PC-3 (cell line): ENCODE measurements at regions not wholly inside any gene's neighbourhood (a gene's known extent, or its start where the extent isn't known, plus 50 kb on each side); places are given as distances from the start of the nearest gene placed in this dataset.
"Not testable (repeated sequence)": the region's sequence is repeated elsewhere in the genome, so short reads cannot be mapped to it uniquely, and the experiment has no call there.

Experiments
- ATAC-seq: fragments of 200-7000 bp; cut with Tn5 transposase; 2 replicates; pipeline ENCODE4 v1.9.1; 2020; ENCODE audit warnings: mild to moderate bottlenecking, moderate library complexity
- BruUV-seq: library from RNA; stranded (reverse); fragments of 400-500 nt; replicated peaks from 2 replicates; lab custom pipeline; 2021; lab: Mats Ljungman, UMichigan
- CTCF ChIA-PET: fragments of 300-600 bp; sonication (Branson Sonifier 250); formaldehyde crosslinking; loops from one replicate; lab custom pipeline; 2022; ENCODE audit warnings: antibody characterized with exemption; lab: Charles Lee
- POLR2A ChIA-PET: fragments of 300-600 bp; sonication (Branson Sonifier 250); formaldehyde crosslinking; loops from one replicate; lab custom pipeline; 2022; ENCODE audit warnings: antibody characterized with exemption; ENCODE audit not compliant: unreplicated experiment; lab: Charles Lee
- DNase-seq: peaks from one replicate; pipeline ENCODE4 v3.0.0-alpha.2; 2015
- H2AFZ ChIP-seq: fragments of 300-600 bp; sonication (generic); 2 replicates; pipeline ENCODE4 v1.6.0; 2016; ENCODE audit warnings: antibody characterized with exemption, low read length
- H3F3A ChIP-seq: fragments of 300-600 bp; sonication (generic); one replicate; pipeline ENCODE4 v1.6.0; 2017; ENCODE audit warnings: antibody characterized with exemption, low read length, control low read depth, mild to moderate bottlenecking; ENCODE audit not compliant: unreplicated experiment
- H3K27ac ChIP-seq: fragments of 300-600 bp; sonication (generic); 2 replicates; pipeline ENCODE4 v1.5.1; 2016; ENCODE audit warnings: mild to moderate bottlenecking, low read length
- H3K27me3 ChIP-seq: fragments of 300-600 bp; sonication (generic); 2 replicates; pipeline ENCODE4 v1.6.1; 2016; ENCODE audit warnings: low read length, mixed read lengths
- H3K36me3 ChIP-seq: fragments of 300-600 bp; sonication (generic); 2 replicates; pipeline ENCODE4 v1.6.1; 2016; ENCODE audit warnings: low read depth, mixed run types, low read length, mixed read lengths
- H3K4me1 ChIP-seq: fragments of 300-600 bp; sonication (generic); 2 replicates; pipeline ENCODE4 v1.5.1; 2016; ENCODE audit warnings: low read length; ENCODE audit not compliant: insufficient read depth
- H3K4me2 ChIP-seq: fragments of 300-600 bp; sonication (generic); 2 replicates; pipeline ENCODE4 v1.6.0; 2016; ENCODE audit warnings: low read length
- H3K4me3 ChIP-seq: fragments of 300-600 bp; sonication (generic); 2 replicates; pipeline ENCODE4 v1.5.1; 2016; ENCODE audit warnings: mild to moderate bottlenecking, low read length, mixed read lengths
- H3K79me2 ChIP-seq: fragments of 300-600 bp; sonication (generic); 2 replicates; pipeline ENCODE4 v1.6.1; 2017; ENCODE audit warnings: low read length, mixed read lengths
- H3K9ac ChIP-seq: fragments of 300-600 bp; sonication (generic); 2 replicates; pipeline ENCODE4 v1.6.0; 2016; ENCODE audit warnings: mild to moderate bottlenecking, low read length
- H3K9me2 ChIP-seq: fragments of 300-600 bp; sonication (generic); replicated peaks from 2 replicates; pipeline ENCODE4 v1.6.1; 2016; ENCODE audit warnings: mixed run types, low read length, mixed read lengths
- H3K9me3 ChIP-seq: fragments of 300-600 bp; sonication (generic); 2 replicates; pipeline ENCODE4 v1.6.1; 2016; ENCODE audit warnings: low read length, mixed read lengths
- H4K20me1 ChIP-seq: fragments of 300-600 bp; sonication (generic); 2 replicates; pipeline ENCODE4 v1.6.1; 2016; ENCODE audit warnings: low read length, mixed read lengths
- EZH2 ChIP-seq: fragments of 300-600 bp; sonication (generic); IDR thresholded peaks from one replicate; pipeline ENCODE4 v1.6.1; 2017; ENCODE audit warnings: antibody characterized with exemption, mild to moderate bottlenecking, low read length; ENCODE audit not compliant: unreplicated experiment
- EZH2phosphoT487 ChIP-seq: fragments of 300-600 bp; sonication (generic); IDR thresholded peaks from 2 replicates; pipeline ENCODE4 v1.6.1; 2018; ENCODE audit warnings: mild to moderate bottlenecking, antibody characterized with exemption, low read length, borderline replicate concordance
- intact Hi-C: fragments of 100-400 bp; cut with micrococcal nuclease; formaldehyde crosslinking; loops from 2 replicates; pipeline ENCODE4 v1.9.0; 2023
- TF ChIP-seq, protein P1 (sequence below): fragments of 300-600 bp; sonication (generic); conservative IDR thresholded peaks from 2 replicates; pipeline ENCODE4 v1.5.1; 2017; ENCODE audit warnings: antibody characterized with exemption, low read depth, mild to moderate bottlenecking, low read length

DNA sequence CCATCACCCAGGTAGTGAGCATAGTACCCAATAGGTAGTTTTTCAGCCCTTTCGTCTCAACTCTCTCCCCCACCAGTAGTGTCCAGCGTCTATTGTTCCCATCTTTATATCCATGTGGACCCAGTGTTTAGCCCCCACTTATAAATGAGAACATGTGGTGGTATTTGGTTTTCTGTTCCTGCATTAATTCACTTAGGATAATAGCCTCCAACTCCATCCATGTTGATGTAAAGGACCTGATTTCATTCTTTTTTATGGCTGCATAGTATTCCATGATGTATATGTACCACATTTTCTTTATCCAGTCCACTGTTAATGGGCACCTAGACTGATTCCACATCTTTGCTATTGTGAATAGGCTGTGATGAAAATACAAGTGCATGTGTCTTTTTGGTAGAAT, 51.3 kb downstream of the NACA2 start:
- CTCF ChIA-PET, H3K27ac ChIP-seq, POLR2A ChIA-PET, H3K4me3 ChIP-seq, H3F3A ChIP-seq, H4K20me1 ChIP-seq, H2AFZ ChIP-seq, H3K4me2 ChIP-seq, intact Hi-C loops, DNase-seq, H3K9ac ChIP-seq, ATAC-seq, H3K9me2 ChIP-seq, H3K27me3 ChIP-seq, BruUV-seq, H3K4me1 ChIP-seq, H3K79me2 ChIP-seq, H3K36me3 ChIP-seq: not testable (repeated sequence)
- peaks cover 10% of the 10 kb centered on the region for H3K9me3 ChIP-seq

DNA sequence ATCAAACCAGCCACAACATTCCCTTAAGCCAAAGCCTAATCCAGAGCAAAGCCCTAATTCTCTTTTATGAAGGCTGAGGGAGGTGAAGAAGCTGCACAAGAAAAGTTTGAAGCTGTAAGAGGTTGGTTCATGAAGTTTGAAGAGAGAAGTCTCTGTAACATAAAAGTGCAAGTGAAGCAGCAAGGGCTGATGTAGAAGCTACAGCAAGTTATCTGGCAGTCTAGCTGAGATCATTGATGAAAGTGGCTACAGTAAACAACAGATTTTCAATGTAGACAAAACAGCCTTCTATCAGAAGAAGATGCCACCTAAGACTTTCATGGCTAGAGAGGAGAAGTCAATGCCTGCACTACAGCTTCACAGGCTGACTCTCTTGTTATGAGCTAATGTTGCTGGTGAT, 52.5 kb downstream of the NACA2 start:
- no peak overlapping the region for H3K27ac ChIP-seq
- no TSS peak for BruUV-seq
- no peak overlapping the region for H2AFZ ChIP-seq
- ATAC-seq (no peak), DNase-seq (no peak)
- no peak overlapping the region for H3K4me3 ChIP-seq
- H3K4me2 ChIP-seq = no peak overlapping the region
- no peak overlapping the region for H3K9ac ChIP-seq
- H4K20me1 ChIP-seq = no peaks in the 10 kb centered on the region
- H3K9me2 ChIP-seq = no peaks in the 10 kb centered on the region
- no peaks in the 10 kb centered on the region for H3F3A ChIP-seq
- H3K27me3 ChIP-seq = no peaks in the 10 kb centered on the region
- H3K9me3 ChIP-seq = peaks cover 10% of the 10 kb centered on the region
- H3K4me1 ChIP-seq = no peaks in the 10 kb centered on the region
- no peak for TF ChIP-seq EZH2
- TF ChIP-seq, protein P1, sequence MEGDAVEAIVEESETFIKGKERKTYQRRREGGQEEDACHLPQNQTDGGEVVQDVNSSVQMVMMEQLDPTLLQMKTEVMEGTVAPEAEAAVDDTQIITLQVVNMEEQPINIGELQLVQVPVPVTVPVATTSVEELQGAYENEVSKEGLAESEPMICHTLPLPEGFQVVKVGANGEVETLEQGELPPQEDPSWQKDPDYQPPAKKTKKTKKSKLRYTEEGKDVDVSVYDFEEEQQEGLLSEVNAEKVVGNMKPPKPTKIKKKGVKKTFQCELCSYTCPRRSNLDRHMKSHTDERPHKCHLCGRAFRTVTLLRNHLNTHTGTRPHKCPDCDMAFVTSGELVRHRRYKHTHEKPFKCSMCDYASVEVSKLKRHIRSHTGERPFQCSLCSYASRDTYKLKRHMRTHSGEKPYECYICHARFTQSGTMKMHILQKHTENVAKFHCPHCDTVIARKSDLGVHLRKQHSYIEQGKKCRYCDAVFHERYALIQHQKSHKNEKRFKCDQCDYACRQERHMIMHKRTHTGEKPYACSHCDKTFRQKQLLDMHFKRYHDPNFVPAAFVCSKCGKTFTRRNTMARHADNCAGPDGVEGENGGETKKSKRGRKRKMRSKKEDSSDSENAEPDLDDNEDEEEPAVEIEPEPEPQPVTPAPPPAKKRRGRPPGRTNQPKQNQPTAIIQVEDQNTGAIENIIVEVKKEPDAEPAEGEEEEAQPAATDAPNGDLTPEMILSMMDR = no peak
- no peak for TF ChIP-seq EZH2phosphoT487
- no peaks in the 10 kb centered on the region for H3K79me2 ChIP-seq
- H3K36me3 ChIP-seq = no peaks in the 10 kb centered on the region
- CTCF ChIA-PET = no interaction called here
- intact Hi-C loops = no loop called here
- POLR2A ChIA-PET = interaction anchor here (0.6 to 0.9 kb wide), 2 partner anchors 9 to 403 kb away, joined by 3 to 5 read pairs; no protein-coding TSS in a partner anchor

DNA sequence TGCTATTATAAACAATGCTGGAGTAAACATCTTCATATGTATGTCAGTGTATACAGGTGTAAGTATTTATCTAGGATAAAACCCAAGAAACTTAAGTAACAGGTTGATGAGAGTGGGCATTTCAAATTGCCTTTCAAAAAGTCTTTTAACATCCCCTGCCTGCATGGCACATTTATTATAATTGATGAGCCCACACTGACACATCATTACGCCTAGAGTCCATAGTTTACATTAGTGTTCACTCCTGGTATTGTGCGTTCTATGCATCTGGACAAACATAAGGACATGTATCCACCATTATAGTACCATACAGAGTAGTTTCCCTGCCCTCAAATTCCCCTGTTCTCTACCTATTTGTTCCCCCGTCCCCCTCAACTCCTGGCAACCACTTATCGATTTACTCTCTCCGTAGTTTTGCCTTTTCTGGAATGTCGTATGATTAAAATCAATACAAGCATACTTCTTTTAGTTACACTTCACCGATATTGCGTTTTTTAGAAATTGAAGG, 53.7 kb downstream of the NACA2 start:
- H3K4me1 ChIP-seq = no peaks in the 10 kb centered on the region
- no peak overlapping the region for H2AFZ ChIP-seq
- DNase-seq (no peak), ATAC-seq (no peak)
- no peaks in the 10 kb centered on the region for H3K27me3 ChIP-seq
- H3K9ac ChIP-seq = no peak overlapping the region
- intact Hi-C loops = no loop called here
- ChIA-PET POLR2A (no interaction called here), CTCF (no interaction called here)
- no peak overlapping the region for H3K4me3 ChIP-seq
- no TSS peak for BruUV-seq
- no peaks in the 10 kb centered on the region for H3F3A ChIP-seq
- H3K27ac ChIP-seq = no peak overlapping the region
- TF ChIP-seq, protein P1 = no peak
- TF ChIP-seq EZH2phosphoT487 (no peak), EZH2 (no peak)
- H3K36me3 ChIP-seq = no peaks in the 10 kb centered on the region
- H4K20me1 ChIP-seq = no peaks in the 10 kb centered on the region
- H3K9me2 ChIP-seq = no peaks in the 10 kb centered on the region
- H3K79me2 ChIP-seq = no peaks in the 10 kb centered on the region
- H3K4me2 ChIP-seq = no peak overlapping the region
- peaks cover 10% of the 10 kb centered on the region for H3K9me3 ChIP-seq
